ENCODE measurements at regions not wholly inside any gene's neighbourhood (a gene's known extent, or its start where the extent isn't known, plus 50 kb on each side); places are given as distances from the start of the nearest gene placed in this dataset.
"Not testable (repeated sequence)": the region's sequence is repeated elsewhere in the genome, so short reads cannot be mapped to it uniquely, and the experiment has no call there.

- Histone ChIP-seq H3K4me2 (no peak overlapping the region), H3K27ac (ENCODE audit: low read depth) (no peak overlapping the region), H3K79me2 (replicated peaks; ENCODE audit: insufficient read depth) (no peaks in the 10 kb centered on the region), H4K20me1 (replicated peaks; ENCODE audit: insufficient read depth) (no peaks in the 10 kb centered on the region), H3K27me3 (ENCODE audit: insufficient read depth) (no peaks in the 10 kb centered on the region), H3K4me3 (no peak overlapping the region), H2AFZ (no peak overlapping the region), H3F3A (replicated peaks; ENCODE audit: low read depth) (no peaks in the 10 kb centered on the region), H3K36me3 (ENCODE audit: insufficient read depth) (no peaks in the 10 kb centered on the region; the same call in 1 of the 2 replicates), H3K4me1 (ENCODE audit: insufficient read depth) (no peaks in the 10 kb centered on the region), H3K9me2 (ENCODE audit: insufficient read depth) (no peaks in the 10 kb centered on the region)
- Mint-ChIP-seq H3K27ac (no peak overlapping the region), H3K4me1 (no peaks in the 10 kb centered on the region), H3K36me3 (ENCODE audit: low read depth) (peaks cover 52% of the 10 kb centered on the region), H3K4me3 (no peak overlapping the region), H3K27me3 (ENCODE audit: insufficient read depth, low read depth, poor library complexity) (peaks cover 5% of the 10 kb centered on the region), H3K9me3 (peaks cover 100% of the 10 kb centered on the region)
- DNase-seq (ENCODE audit: low spot score) (peak; percentile 35), ATAC-seq (no peak)
- TF ChIP-seq REST (IDR thresholded peaks at IDR 0.05; ENCODE audit: unreplicated experiment) (no peak), ETS1 (IDR thresholded peaks at IDR 0.05) (no peak), CTCF (conservative IDR thresholded peaks at IDR 0.05; ENCODE audit: low read depth in 2 of 2) (no peak), CREB1 (CRISPR knock-in tag; IDR thresholded peaks at IDR 0.05; ENCODE audit: low read depth) (no peak), POLR2AphosphoS5 (IDR thresholded peaks at IDR 0.05; ENCODE audit: low read depth) (no peak)
Observed at GRCh38 chr7:69078997-69079769, 519.1 kb upstream of the AUTS2 start.

GRCh38 chr7:69087281-69087680 is 511.0 kb upstream of the AUTS2 start:
- DNase-seq (ENCODE audit: low spot score); H3F3A ChIP-seq (replicated peaks; ENCODE audit: low read depth); H3K4me2 ChIP-seq; H3K4me3 ChIP-seq; H3K27ac Mint-ChIP-seq; H3K27me3 Mint-ChIP-seq (ENCODE audit: insufficient read depth, low read depth, poor library complexity); H3K79me2 ChIP-seq (replicated peaks; ENCODE audit: insufficient read depth); H3K27ac ChIP-seq (ENCODE audit: low read depth); H3K4me3 Mint-ChIP-seq; H3K9me2 ChIP-seq (ENCODE audit: insufficient read depth); H3K36me3 ChIP-seq (ENCODE audit: insufficient read depth); H2AFZ ChIP-seq; H3K27me3 ChIP-seq (ENCODE audit: insufficient read depth); H3K4me1 Mint-ChIP-seq; H4K20me1 ChIP-seq (replicated peaks; ENCODE audit: insufficient read depth); ATAC-seq; H3K4me1 ChIP-seq (ENCODE audit: insufficient read depth): not testable (repeated sequence)
- peaks cover 44% of the 10 kb centered on the region for H3K36me3 Mint-ChIP-seq (ENCODE audit: low read depth)
- peaks cover 96% of the 10 kb centered on the region for H3K9me3 Mint-ChIP-seq
